ENCODE measurements at regions not wholly inside any gene's neighbourhood (a gene's known extent, or its start where the extent isn't known, plus 50 kb on each side); places are given as distances from the start of the nearest gene placed in this dataset.

DNA sequence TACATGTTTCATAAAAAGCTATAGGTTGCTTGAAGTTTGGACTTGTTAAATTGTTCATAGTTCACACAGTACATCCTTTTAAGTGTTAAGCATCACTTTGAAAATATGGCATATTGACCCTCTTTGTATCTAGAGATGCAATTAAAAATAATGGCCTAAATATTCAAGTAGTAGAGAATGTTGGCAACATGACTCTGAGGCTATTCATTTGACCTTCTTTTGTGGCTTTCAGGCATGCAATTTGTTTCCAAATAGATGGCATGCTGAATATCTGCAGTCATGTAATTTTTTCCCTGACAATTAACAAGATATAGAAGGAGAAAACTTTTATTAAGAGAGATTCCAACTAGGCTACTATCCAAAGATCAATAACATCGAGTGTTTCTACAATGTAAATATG lies 230.5 kb upstream of the ZRANB2 start:
- POLR2A ChIA-PET: no interaction called here
- no peak overlapping the region for H3K27ac Mint-ChIP-seq (ENCODE audit: unreplicated experiment)
- H3K9me3 Mint-ChIP-seq (ENCODE audit: unreplicated experiment): no peaks in the 10 kb centered on the region
- no peak overlapping the region for H3K4me3 Mint-ChIP-seq (ENCODE audit: unreplicated experiment)
- Histone ChIP-seq H3K27me3 (replicated peaks; ENCODE audit: control insufficient read depth, insufficient read depth, low read length) (no peaks in the 10 kb centered on the region), H3K4me3 (ENCODE audit: low read depth, low read length) (no peak overlapping the region), H3K36me3 (ENCODE audit: control insufficient read depth, insufficient read depth, low read length) (no peaks in the 10 kb centered on the region), H3K4me1 (no peaks in the 10 kb centered on the region), H3K9me3 (no peaks in the 10 kb centered on the region)
- no TSS peak for BruUV-seq (replicated peaks)
- TF ChIP-seq, protein P1, sequence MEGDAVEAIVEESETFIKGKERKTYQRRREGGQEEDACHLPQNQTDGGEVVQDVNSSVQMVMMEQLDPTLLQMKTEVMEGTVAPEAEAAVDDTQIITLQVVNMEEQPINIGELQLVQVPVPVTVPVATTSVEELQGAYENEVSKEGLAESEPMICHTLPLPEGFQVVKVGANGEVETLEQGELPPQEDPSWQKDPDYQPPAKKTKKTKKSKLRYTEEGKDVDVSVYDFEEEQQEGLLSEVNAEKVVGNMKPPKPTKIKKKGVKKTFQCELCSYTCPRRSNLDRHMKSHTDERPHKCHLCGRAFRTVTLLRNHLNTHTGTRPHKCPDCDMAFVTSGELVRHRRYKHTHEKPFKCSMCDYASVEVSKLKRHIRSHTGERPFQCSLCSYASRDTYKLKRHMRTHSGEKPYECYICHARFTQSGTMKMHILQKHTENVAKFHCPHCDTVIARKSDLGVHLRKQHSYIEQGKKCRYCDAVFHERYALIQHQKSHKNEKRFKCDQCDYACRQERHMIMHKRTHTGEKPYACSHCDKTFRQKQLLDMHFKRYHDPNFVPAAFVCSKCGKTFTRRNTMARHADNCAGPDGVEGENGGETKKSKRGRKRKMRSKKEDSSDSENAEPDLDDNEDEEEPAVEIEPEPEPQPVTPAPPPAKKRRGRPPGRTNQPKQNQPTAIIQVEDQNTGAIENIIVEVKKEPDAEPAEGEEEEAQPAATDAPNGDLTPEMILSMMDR (IDR thresholded peaks at IDR 0.05; ENCODE audit: insufficient read depth in 1 of 2, low read depth in 1 of 2, low read length in 1 of 2, severe bottlenecking in 1 of 2, unreplicated experiment in 1 of 2): no peak
- no peaks in the 10 kb centered on the region for H3K4me1 Mint-ChIP-seq (ENCODE audit: low read depth, unreplicated experiment)
- no peaks in the 10 kb centered on the region for H3K36me3 Mint-ChIP-seq (ENCODE audit: insufficient read depth, unreplicated experiment)
- CTCF ChIA-PET: no interaction called here
- H3K27me3 Mint-ChIP-seq (ENCODE audit: insufficient read depth, unreplicated experiment): no peaks in the 10 kb centered on the region
- no peak for DNase-seq
- intact Hi-C loops (cut with micrococcal nuclease; ENCODE audit: unreplicated experiment): no loop called here

DNA sequence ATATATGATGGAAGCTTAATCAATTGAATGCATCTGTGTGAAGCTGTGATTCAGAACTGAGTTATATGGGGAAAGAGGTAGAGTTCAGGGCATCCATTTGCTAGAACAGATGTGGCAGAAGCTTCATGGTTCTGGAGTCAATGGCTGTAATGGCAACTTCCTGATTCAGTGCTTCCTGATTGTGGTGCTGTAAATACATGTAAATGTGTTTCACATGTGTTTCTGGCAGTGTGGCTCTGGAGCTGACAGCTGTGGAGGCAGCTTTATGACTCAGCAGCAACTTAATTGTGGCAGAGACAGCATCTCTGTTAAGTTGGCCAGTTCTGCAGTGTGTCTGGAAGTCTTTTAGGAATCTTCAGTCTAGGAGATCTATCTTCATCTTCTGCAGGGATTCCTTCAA lies 226.6 kb upstream of the ZRANB2 start:
- CTCF ChIA-PET: no interaction called here
- no peaks in the 10 kb centered on the region for H3K4me1 Mint-ChIP-seq (ENCODE audit: low read depth, unreplicated experiment)
- H3K27me3 ChIP-seq (replicated peaks; ENCODE audit: control insufficient read depth, insufficient read depth, low read length): no peaks in the 10 kb centered on the region
- no peaks in the 10 kb centered on the region for H3K9me3 ChIP-seq
- no peak overlapping the region for H3K4me3 Mint-ChIP-seq (ENCODE audit: unreplicated experiment)
- no peaks in the 10 kb centered on the region for H3K27me3 Mint-ChIP-seq (ENCODE audit: insufficient read depth, unreplicated experiment)
- no peaks in the 10 kb centered on the region for H3K36me3 Mint-ChIP-seq (ENCODE audit: insufficient read depth, unreplicated experiment)
- POLR2A ChIA-PET: no interaction called here
- BruUV-seq (replicated peaks): no TSS peak
- H3K36me3 ChIP-seq (ENCODE audit: control insufficient read depth, insufficient read depth, low read length): no peaks in the 10 kb centered on the region
- H3K4me3 ChIP-seq (ENCODE audit: low read depth, low read length): no peak overlapping the region
- H3K9me3 Mint-ChIP-seq (ENCODE audit: unreplicated experiment): no peaks in the 10 kb centered on the region
- no peaks in the 10 kb centered on the region for H3K4me1 ChIP-seq
- TF ChIP-seq, protein P1 (IDR thresholded peaks at IDR 0.05; ENCODE audit: insufficient read depth in 1 of 2, low read depth in 1 of 2, low read length in 1 of 2, severe bottlenecking in 1 of 2, unreplicated experiment in 1 of 2): no peak
- no peak for DNase-seq
- H3K27ac Mint-ChIP-seq (ENCODE audit: unreplicated experiment): no peak overlapping the region
- intact Hi-C loops (cut with micrococcal nuclease; ENCODE audit: unreplicated experiment): no loop called here

DNA sequence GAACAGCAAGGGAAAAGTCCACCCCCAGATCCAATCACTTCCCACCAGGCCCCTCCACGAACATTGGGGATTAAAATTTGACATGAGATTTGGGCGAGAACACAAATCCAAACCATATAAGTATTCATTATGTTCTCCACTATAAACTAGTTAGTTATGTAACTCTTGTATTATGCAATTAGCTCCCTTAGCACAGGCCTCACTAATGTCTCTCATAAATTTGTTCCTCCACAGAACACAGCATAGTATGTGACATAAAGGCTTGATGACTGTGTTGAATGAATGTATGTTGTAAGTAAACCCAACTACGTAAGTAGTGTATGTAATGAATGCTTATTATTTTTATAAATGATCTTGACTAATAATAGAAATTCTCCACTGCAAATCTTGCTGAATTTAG lies 223.3 kb upstream of the ZRANB2 start:
- Histone ChIP-seq H3K36me3 (ENCODE audit: control insufficient read depth, insufficient read depth, low read length) (no peaks in the 10 kb centered on the region), H3K27me3 (replicated peaks; ENCODE audit: control insufficient read depth, insufficient read depth, low read length) (no peaks in the 10 kb centered on the region), H3K4me1 (no peaks in the 10 kb centered on the region), H3K9me3 (no peaks in the 10 kb centered on the region), H3K4me3 (ENCODE audit: low read depth, low read length) (no peak overlapping the region)
- Mint-ChIP-seq H3K27me3 (ENCODE audit: insufficient read depth, unreplicated experiment) (no peaks in the 10 kb centered on the region), H3K4me3 (ENCODE audit: unreplicated experiment) (no peak overlapping the region), H3K36me3 (ENCODE audit: insufficient read depth, unreplicated experiment) (no peaks in the 10 kb centered on the region), H3K4me1 (ENCODE audit: low read depth, unreplicated experiment) (no peaks in the 10 kb centered on the region), H3K27ac (ENCODE audit: unreplicated experiment) (no peak overlapping the region), H3K9me3 (ENCODE audit: unreplicated experiment) (no peaks in the 10 kb centered on the region)
- intact Hi-C loops (cut with micrococcal nuclease; ENCODE audit: unreplicated experiment): no loop called here
- no TSS peak for BruUV-seq (replicated peaks)
- TF ChIP-seq, protein P1 (IDR thresholded peaks at IDR 0.05; ENCODE audit: insufficient read depth in 1 of 2, low read depth in 1 of 2, low read length in 1 of 2, severe bottlenecking in 1 of 2, unreplicated experiment in 1 of 2): no peak
- DNase-seq: no peak
- POLR2A ChIA-PET: no interaction called here
- CTCF ChIA-PET: no interaction called here

Data from Caco-2 (cell line).